ENCODE measurements at regions not wholly inside any gene's neighbourhood (a gene's known extent, or its start where the extent isn't known, plus 50 kb on each side); places are given as distances from the start of the nearest gene placed in this dataset.
"Not testable (repeated sequence)": the region's sequence is repeated elsewhere in the genome, so short reads cannot be mapped to it uniquely, and the experiment has no call there.

DNA sequence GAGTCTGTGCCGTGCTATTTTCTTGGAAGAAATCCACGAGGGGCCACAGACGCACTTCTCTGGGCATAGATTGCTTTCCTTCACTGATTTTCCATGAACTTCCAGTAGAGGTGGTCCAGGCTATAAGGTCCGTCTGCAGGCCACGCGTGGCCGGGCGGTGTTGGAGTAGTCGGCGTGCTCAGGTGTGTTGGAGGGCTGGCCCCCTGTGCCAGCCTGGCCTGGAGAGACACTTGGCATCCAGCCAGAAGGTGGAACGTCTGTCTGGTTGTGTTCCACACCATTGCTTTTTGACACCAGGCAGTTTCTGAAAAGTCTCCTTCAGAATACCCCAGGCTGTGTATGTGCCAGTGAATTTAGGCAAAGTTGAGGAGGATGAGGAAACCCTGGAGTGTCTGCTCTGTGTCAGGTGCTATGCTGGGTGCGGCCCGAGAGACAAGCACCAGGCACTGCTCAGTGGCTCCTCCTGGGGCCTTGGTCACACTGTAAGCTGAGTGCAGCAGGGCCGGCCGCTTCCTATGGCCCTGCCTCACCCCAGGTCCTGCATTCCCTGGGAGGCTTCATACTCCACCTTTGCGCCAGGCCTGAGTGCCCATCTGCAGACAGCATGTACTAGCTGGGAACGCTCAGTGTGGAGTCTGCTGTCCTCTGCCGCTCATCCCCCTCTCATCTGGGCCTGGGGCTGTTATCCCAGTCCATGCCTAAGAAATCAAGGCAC lies 52.1 kb upstream of the TAMM41 start:
- no peak overlapping the region for H3K4me3 ChIP-seq (ENCODE audit: low read depth, low read length)
- no peak for DNase-seq (ENCODE audit: low read depth)

DNA sequence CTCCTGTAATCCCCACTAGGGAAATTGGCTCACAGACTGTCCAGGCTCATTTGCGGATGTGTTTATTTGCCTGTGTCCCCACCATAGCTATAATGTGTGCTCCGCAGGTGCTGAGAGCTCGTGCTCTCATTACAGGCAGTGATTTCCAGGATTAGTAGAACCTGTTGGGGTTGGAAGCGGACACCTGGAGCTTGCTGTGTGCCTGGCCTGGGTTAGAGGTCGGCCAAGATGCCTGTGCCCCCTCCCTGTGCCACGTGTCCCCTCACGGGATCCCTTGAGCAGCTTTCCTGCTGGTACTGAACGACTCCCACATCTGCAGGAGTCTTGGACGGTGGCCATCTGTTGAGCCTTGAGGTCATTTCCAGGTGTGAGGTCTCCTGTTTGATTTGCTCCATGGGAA lies 52.7 kb upstream of the TAMM41 start:
- not testable (repeated sequence) for H3K4me3 ChIP-seq (ENCODE audit: low read depth, low read length); DNase-seq (ENCODE audit: low read depth)

DNA sequence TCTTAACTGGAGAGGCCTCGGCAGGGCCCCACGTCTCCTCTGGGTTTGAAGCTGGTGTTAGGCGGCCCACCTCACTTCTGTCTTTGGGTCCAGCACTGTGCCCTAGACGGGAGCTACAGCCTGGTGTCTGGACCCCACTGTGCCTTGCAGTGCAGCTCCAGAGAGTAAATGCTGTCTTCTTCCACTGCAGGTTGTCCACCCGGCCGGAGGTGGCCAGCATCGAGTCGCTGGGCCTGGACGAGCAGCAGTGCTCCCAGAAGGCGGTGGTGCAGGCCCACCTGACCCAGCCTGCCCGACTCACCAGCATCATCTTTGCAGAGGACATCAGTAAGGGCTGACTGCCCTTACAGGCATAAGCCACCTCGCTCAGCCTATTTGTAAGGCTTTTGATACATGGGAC lies 53.1 kb upstream of the TAMM41 start:
- no peak overlapping the region for H3K4me3 ChIP-seq (ENCODE audit: low read depth, low read length)
- DNase-seq (ENCODE audit: low read depth): no peak

DNA sequence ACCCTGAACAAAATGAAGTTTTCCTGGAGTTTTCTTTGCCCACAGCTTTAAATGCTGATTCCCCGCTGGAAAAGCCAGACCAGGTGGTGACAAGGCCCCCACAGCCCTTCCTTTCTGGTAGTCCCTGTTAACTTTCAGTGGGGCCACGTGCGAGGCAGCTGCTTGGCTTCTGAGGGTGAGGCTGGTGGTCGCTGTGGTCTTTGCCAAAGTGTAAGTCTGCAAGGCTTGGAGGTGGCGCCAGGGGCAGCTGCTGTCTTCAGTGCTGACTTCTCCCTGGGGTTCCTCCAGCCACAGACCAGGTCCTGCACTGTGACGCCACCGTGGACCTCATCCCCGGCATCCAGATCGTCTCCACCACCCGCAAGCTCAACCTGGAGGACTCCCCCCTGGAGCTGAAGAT lies 54.1 kb upstream of the TAMM41 start:
- H3K4me3 ChIP-seq (ENCODE audit: low read depth, low read length): no peak overlapping the region
- no peak for DNase-seq (ENCODE audit: low read depth)

DNA sequence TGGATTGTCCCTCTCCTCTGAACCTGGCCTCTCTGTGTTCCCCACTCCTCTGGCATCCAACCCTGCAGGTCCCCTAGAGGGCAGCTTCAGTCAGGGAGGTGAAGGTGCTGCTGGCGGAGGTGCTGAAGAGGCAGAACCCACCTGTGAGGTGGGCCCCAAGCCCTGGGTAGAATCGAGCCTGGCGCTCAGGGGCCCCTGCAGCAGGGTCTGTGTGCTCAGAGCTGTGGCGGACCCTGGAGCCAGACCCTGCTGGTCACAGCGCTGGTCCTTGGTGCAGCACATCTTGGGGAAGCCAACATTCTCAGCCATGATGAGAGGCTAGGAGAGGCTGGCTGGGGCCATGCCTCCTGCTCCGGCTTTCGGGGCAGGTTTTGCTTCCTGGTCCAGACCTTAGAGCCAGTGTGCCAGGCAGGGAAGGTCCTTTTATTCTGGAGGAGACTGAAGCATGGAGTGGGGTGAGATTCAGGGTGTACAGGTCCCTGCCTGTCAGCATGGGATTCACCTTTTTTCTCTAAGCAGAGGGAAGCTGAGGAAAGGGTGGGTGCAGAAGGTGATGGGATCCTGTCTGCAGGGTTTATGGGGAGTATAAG lies 54.7 kb upstream of the TAMM41 start:
- H3K4me3 ChIP-seq (ENCODE audit: low read depth, low read length): no peak overlapping the region

DNA sequence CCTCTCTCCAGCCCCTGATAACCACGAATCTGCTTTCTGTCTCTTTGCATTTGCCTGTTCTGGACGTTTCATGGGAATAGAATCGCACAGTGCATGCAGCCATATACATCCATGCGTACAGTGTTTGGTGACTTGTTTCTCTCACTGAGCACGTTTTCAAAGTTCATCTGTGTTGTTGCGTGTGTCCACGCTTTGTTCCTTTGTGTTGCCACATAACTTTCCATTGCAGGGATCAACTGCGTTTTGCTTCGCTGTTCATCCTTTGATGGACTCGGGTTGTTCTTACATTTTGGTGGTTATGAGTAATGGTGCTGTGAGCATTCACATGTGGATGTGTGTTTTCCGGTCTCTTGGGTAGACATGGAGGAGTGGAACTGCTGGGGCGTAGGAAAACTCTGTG lies 56.4 kb upstream of the TAMM41 start:
- no peak overlapping the region for H3K4me3 ChIP-seq (ENCODE audit: low read depth, low read length)
- no peak for DNase-seq (ENCODE audit: low read depth)

More for the DNA sequence above, 54.7 kb upstream of the TAMM41 start:
- DNase-seq (ENCODE audit: low read depth): no peak

DNA sequence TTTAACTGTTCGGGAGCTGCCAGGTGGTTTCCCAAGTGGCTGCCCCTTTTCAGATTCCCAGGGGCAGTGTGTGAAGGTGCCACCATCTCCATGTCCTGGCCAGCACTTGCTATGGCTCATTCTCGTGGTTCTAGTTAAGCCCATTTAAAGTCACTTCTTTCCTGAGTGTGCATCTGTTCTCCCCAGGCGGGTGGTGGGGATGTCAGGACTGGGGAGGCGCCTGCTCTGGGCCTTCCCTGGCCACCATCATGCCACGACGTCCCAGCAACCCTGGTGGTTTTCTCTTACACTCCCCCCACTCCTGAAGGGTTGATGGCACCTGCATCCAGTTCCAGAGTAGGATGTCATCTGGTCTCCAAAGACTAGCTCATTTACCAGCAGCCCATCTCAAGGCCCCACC lies 56.8 kb upstream of the TAMM41 start:
- H3K4me3 ChIP-seq (ENCODE audit: low read depth, low read length): no peak overlapping the region
- DNase-seq (ENCODE audit: low read depth): no peak

DNA sequence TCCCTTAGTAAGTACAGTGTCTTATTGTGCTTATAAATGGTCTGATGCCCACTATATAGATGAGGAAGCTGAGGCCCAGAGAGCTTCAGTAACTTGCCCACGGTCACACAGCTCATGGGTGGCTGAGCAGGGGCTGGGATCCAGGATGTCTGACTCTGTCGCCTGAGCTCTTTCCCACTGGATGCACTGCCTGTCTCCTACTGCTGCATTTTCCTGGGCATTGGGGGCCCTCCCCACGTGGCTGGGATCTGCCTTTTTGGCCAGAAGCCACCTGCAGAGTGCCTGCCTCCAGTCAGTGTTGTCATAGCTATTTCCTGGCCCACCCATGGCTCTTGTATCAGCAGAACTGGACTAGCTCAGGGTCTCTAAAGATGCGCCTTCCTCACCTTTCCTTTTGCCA lies 57.5 kb upstream of the TAMM41 start:
- no peak overlapping the region for H3K4me3 ChIP-seq (ENCODE audit: low read depth, low read length)
- no peak for DNase-seq (ENCODE audit: low read depth)

DNA sequence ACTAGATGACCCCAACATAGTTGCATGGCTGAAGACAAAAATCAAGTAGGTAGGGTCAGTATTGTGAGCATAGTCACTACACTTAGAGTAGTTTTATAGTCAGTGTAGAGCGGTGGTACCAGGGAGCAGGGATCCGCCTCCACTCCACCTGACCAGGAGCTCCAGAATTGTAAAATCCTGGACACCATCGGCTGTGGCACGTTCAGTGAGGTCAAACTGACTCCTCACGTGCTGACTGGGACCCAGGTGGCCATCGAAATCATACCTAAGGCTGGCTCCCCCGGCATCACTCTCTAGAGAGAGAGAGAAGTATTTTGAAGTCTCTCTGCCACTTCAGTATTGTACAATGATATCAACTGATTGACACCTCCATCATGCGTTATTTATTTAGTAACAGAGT lies 59.7 kb upstream of the TAMM41 start:
- DNase-seq (ENCODE audit: low read depth): no peak
- H3K4me3 ChIP-seq (ENCODE audit: low read depth, low read length): no peak overlapping the region

DNA sequence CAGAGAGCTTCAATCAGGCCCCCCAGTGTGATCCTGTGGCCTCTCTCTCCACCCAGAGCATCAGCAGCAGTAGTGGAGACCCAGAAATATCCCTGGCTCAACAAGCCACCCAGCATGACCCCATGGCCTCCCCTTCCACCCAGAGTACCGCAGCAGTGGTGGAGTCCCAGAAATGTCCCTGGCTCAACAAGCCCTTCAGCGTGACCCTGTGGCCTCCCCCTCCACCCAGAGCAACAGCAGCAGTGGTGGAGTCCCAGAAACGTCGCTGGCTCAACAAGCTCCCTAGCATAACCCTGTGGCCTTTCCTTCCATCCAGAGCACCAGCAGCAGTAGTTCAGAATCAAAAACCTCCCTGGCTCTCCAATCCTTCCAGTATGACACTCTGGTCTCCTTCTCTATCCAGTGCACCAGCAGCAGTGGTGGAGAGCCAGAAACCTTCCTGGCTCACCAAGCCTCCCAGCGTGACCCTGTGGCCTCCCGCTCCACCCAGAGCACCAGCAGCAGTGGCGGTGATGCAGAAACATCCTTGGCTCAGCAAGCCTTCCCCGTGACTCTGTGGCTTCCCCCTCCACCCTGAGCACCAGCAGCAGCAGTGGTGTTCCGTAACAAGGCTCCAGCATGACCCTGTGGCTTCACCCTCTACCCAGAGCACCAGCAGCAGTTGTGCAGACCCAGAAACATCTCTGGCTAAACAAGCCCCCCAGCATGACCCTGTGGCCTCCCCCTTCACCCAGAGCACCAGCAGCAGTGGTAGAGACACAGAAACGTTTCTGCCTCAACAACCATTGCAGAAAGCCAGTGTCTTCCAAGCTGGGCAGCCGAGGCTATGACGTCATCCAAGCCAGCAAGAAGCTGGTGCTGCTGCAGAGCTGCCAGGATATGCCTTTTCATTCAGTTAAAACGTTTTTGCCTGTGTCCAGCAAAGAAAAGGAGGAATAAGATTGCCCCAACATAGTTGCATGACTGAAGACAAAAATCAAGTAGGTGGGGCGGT lies 61.3 kb upstream of the TAMM41 start:
- H3K4me3 ChIP-seq (ENCODE audit: low read depth, low read length): no peak overlapping the region
- no peak for DNase-seq (ENCODE audit: low read depth)

DNA sequence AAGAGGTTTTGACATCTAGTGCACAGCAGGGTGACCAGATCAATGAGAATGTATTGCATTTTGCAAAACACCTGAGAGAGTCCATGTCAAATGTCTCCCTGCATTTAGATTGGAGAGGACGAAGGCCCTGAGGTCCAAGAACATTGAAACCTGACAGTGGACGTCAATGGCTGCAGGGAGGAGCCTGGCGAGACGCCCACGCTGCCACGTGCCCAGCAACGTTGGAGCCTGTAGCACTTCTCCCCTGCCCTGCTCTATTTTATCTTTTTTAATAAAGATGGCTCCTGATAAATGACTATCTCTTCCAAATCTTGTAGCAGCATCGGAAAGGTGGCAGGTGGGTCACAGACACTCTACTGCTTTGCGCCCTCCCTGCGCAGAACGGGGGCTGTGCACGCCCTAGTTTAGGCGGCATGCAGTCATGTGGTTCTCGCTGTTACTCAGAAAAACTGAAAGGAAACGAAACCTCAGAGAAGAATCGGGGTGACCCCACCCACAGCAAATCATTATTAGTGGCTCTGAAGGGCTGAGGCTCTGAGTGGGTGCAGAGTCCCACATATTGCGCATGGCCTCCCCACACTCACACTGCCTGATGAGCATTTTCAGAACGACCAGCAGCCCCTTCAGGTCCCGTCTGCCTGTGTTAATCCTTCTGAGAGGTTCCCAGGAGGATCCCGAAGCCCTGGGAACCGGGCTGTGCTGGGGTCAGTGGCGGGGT lies 62.5 kb upstream of the TAMM41 start:
- no peak overlapping the region for H3K4me3 ChIP-seq (ENCODE audit: low read depth, low read length)
- DNase-seq (ENCODE audit: low read depth): no peak

DNA sequence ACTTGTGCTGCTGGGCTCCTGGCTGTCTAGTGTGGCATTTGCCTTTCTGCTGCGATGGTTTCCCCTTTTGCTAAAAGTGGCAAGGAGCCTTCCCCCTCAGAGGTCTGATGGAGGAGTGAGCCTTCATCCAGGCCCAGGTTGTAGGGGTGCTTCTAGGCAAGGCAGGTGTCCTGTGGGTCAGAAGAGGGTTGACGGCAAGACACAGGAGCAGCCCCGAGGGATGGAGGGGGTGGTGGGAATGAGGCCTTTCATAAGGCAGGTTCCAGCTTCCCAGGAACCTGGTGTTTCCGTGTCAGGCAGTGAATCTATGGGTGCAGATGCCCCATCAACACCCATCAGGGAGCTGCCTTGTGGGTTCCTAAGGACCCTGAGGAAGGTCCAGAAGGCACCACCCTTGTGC lies 63.0 kb upstream of the TAMM41 start:
- no peak for DNase-seq (ENCODE audit: low read depth)
- no peak overlapping the region for H3K4me3 ChIP-seq (ENCODE audit: low read depth, low read length)

DNA sequence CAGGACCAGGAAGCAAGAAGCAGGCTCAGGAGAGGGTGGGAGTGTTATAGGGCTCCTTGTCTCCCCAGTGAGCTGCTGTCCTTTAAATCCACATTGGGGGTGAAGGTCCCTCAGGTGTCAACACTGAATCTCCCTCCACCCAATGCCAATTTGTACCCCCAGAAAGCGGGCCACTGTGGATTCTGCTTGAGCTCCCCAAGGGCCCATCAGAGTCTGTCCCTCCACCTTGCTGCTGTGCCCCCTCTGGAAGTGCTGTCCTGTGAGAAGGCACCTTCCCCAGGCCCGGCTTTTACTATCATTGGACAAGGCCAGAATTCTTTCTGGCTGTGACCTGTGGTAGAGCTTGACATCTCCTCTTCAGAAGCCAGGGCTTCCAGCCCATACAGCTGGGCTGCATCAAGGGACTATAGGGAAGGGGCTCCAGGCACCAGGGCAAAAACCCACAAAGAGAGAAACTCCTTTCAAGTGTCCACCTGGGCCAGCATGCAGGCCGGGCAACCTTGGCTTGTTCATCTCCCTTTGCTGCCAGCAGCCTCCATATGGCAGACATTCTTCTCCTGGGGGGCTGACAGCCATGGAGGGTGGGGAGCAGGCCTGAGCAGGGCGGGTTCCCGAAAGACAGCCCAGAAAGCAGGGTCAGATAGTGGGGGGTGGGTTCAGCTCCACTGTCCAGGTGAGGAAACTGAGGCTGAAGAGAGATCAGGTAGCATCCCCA lies 63.7 kb upstream of the TAMM41 start:
- not testable (repeated sequence) for DNase-seq (ENCODE audit: low read depth); H3K4me3 ChIP-seq (ENCODE audit: low read depth, low read length)

DNA sequence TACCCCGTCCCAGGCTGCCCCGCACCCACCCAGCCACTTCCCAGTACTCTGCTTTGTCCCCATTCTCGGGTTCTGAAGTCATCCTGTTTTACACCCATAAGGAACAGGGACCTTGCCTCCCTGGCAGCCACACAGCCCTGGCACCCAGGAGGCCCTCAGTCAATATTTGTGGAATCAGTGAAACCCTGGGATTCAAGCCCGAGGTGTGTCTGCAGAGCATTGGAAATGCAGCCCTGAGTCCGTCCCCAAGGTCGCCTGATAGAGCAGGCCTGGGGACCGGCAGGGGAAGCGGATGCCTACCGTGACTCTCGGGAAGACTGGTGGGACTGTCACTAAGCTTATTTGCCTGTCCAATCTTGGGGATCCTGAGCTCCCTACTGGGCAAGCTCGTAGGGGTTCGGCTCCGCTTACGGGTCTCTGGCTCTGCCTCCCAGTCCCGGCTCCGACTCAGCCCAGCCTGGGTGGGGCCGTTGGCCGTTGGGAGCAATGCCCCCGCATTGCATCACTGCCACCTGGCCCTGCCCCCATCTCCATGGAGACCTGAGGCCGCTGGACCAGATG lies 64.4 kb upstream of the TAMM41 start:
- no peak for DNase-seq (ENCODE audit: low read depth)

DNA sequence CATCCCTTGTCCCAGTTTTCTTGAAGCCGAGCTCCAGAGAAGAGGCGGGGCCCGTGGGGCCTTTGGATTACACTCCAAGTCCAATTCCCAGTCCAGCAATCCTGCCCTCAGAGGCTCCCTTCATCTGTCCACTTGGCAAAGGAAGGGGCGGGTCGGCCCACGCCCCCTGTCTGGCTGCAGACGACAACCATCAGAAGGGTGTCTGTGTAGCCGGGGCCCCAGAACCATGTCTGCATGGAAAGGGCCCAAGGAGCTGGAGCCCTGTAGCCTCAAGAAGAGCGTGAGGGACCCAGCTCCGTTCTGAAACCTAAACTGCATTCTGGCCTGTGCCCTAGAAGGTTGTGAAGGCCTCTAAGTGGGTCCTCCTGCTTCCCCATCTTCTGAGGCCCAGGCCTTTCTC lies 65.2 kb upstream of the TAMM41 start:
- not testable (repeated sequence) for DNase-seq (ENCODE audit: low read depth); H3K4me3 ChIP-seq (ENCODE audit: low read depth, low read length)

More for the DNA sequence above, 64.4 kb upstream of the TAMM41 start:
- no peak overlapping the region for H3K4me3 ChIP-seq (ENCODE audit: low read depth, low read length)

DNA sequence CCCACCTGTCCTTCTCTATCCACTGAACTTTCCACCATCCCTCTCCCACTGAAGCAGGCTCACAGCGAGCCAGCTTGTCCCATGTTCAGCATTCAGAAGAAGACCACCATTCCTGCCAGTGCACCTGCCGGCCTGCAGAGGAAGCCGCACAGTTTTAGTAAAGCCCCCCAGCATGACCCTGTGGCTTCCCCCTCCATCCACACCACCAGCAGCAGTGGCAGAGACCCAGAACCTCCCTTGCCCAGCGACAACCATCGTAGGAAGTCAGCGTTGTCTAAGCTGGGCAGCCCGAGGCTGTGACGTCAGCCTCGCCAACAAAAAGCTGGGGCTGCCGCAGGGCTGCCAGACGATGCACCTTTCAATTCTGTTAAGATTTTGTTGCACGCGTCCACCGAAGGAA lies 66.6 kb upstream of the TAMM41 start:
- H3K4me3 ChIP-seq (ENCODE audit: low read depth, low read length): no peak overlapping the region
- no peak for DNase-seq (ENCODE audit: low read depth)

DNA sequence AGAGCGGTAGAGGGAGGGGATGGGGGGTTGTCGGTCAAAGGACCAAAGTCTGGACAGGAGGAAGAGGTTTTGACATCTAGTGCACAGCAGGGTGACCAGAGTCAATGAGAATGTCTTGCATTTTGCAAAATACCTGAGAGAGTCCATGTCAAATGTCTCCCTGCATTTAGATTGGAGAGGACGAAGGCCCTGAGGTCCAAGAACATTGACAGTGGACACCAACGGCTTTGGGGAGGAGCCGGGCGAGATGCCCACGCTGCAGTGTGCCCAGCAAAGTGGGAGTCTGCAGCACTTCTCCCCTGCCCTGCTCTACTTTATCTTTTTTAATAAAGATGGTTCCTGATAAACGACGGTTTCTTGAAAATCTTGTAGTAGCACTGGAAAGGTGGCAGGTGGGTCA lies 67.4 kb upstream of the TAMM41 start:
- H3K4me3 ChIP-seq (ENCODE audit: low read depth, low read length): no peak overlapping the region
- no peak for DNase-seq (ENCODE audit: low read depth)

DNA sequence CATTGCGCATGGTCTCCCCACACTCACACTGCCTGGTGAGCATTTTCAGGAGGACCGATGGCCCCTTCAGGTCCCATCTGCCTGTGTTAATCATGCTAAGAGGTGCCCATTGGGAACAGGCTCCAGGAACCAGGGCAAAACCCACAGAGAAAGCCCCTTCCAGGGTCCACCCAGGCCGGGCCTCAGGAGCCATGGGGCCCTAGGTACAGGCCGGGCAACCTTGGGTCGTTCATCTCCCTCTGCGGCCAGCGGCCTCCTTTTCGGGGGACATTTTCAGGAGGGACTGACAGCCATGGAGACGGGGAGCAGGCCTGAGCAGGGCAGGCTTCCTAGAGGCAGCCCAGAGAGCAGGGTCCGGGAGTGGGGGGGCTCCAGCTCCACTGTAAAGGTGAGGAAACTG lies 68.0 kb upstream of the TAMM41 start:
- no peak for DNase-seq (ENCODE audit: low read depth)
- no peak overlapping the region for H3K4me3 ChIP-seq (ENCODE audit: low read depth, low read length)

Data from skeletal muscle cell (primary cell).